Right ventricle myocardium inferior (tissue), 1 donor: ENCODE measurements at regions not wholly inside any gene's neighbourhood (a gene's known extent, or its start where the extent isn't known, plus 50 kb on each side); places are given as distances from the start of the nearest gene placed in this dataset.
"Not testable (repeated sequence)": the region's sequence is repeated elsewhere in the genome, so short reads cannot be mapped to it uniquely, and the experiment has no call there.

Experiments used
- ATAC-seq: fragments of 200-7000 bp; cut with Tn5 transposase; one replicate; pipeline ENCODE4 v1.9.1; 2020; ENCODE audit warnings: mild to moderate bottlenecking, moderate library complexity
- DNase-seq: peaks from one replicate; pipeline ENCODE4 v3.0.0; 2021; ENCODE audit errors: missing footprints
- intact Hi-C: fragments of 100-400 bp; cut with DNase I; formaldehyde crosslinking; loops from one replicate; pipeline ENCODE4 v1.11.0; 2022
- donor health status: DM: no; HTN: yes; CAD: no; lungs with severe emphysema.

DNA sequence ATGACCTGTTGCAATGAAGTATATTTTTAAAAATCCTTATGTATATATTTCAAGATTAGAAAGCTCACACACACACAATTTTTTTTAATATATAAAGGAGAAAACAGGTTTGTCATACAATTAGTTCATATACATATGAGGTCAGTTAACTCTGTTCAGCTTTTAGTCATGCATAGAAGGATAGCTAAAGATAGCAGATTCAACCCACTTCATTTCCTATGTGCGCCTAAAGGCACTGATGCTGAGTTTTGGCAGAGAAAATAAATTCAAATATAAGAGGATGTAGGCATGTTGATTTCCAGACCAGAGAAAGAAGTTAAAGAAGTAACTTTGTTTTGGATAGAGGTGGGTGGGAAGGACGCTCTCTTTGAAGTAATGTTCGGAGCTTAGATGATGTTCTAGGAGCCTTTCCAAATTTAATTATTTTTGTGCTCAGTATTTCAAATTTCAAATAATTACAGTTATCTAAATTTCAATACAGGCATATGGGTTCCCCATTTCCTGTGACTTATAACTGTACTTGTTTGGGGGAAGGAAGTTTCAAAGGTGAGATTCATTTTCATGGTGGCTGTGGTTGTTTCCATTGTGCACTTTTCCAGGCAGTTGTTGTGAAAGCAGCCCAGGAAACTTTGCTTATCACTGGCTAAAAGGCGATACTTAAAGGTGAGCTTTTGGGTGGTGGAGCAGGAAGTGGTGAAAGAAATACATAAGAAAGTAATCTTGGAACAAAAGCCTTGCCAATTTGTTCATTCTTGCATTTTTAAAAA is 523.4 kb upstream of the FANCL start:
- intact Hi-C loops, result loop anchor here (2.0 to 5.0 kb wide), 3 partner anchors 418 to 1818 kb away; no protein-coding TSS in a partner anchor
- ATAC-seq (no peak), DNase-seq (no peak)

DNA sequence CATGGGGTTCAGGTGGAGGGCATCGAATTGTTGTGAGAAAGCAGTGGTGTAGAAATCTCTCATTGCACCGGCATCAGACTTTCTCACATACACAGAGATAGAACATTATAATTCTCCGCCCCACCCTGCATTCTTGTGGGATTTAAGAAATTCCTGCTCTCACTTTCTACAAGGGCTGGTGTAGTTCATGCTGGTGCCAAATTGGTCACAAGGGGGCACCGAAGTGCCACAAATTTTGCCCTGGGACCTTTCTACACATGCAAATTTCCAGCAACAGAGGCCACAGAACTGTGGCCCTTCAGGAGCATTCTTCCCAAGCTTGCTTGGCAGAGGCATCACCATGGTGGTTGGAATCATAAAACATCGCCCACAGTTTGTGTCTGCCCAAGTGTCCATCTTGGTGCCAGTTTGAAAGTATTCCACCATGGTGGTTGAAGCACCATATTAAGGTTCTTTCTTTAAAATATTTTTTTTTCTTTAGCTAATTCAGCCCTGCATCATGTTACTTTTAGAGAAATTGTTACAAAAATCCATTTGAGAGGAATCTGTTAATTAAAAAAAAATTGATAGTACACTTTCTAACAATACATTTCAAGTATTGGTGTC is 521.2 kb upstream of the FANCL start:
- intact Hi-C loops, result loop anchor here (5.0 kb wide), 2 partner anchors 1805 to 1820 kb away; no protein-coding TSS in a partner anchor
- no peak for ATAC-seq
- no peak for DNase-seq

DNA sequence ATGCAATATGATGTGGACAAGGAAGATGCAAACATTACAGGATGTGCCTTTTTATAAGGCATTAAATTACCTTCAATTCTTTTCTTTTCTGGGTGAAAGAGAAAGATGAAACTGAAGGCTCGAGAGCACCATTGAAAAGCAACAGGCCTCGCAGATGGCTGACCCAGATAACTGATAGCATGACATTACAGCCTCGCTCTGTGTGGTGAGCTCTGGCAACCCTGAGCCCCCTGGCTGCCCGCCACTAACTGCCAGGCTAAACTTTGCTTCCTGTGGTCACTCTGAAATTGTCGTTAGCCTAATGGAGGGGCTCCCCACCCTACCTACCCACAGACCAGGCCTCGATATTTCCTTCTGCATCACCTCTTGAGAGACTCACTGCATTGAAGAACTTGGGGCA is 516.8 kb upstream of the FANCL start:
- DNase-seq, result no peak
- no peak for ATAC-seq
- intact Hi-C loops, result no loop called here

DNA sequence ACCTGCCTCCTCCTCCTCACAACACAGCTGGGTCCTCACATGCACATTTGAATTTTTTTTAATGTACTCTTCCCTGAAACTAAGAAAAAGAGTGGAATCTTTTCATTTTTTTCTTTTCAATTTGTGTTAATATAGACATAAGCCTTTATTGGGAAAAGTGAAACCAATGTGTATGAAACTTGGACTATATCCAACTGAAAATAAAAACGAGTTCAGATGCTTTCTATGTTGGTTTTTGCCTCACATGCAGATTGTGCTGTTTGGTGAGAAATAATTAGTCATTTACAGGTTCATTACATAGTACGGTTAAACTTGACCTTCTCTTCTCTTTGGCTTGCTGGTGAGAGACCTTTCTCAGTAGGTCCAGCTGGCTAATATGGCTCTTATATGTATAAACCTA is 515.2 kb upstream of the FANCL start:
- intact Hi-C loops, result no loop called here
- DNase-seq (no peak), ATAC-seq (no peak)

DNA sequence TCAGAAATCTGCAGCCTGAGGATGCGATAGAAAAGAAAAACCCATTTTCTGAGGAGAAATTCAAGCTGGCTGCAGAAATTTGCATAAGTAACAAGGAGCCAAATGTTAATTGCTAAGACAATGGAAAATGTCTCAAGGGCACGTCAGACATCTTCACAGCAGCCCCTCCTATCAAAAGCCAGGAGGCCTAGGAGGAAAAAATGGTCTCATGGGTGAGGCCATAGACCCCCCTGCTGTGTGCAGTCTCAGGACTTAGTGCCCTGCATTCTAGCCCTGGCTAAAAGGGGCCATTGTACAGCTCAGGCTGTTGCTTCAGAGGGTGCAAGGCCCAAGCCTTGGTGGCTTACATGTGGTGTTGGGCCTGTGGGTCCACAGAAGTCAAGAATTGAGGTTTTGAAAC is 511.4 kb upstream of the FANCL start:
- intact Hi-C loops, DNase-seq: not testable (repeated sequence)

DNA sequence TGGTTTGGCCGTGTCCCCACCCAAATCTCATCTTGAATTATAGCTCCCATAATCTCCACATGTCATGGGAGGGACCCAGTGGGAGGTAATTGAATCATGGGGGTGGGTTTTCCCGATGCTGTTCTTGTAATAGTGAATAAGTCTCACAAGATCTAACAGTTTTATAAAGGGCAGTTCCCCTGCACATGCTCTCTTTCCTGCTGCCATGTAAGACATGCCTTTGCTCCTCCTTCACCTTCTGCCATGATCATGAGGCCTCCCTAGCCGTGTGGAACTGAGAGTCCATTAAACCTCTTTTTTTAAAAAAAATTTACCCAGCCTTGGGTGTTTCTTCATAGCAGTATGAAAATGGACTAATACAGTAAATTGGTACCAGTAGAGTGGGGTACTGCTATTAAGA is 510.6 kb upstream of the FANCL start:
- intact Hi-C loops, ATAC-seq, DNase-seq: not testable (repeated sequence)

More for the DNA sequence above, 511.4 kb upstream of the FANCL start:
- not testable (repeated sequence) for ATAC-seq

DNA sequence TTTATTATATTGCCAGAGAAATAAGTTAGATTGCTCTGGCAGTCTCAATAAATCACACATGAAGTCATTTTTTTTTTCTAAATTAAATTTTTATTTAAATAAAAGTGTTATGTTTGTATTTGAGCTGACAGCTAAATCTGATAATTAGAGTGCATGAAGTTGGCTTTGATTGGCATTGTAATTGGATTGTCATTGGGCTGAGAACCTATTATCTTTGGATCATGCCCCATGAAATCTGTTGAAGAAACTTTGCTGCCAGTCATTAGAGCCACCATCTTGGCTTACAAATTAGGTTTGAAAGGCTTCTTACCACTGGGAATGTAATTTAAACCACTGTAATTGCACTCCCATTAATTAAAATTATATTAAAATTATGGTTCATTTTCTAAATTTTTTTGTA is 507.9 kb upstream of the FANCL start:
- ATAC-seq, result no peak
- intact Hi-C loops, result no loop called here
- no peak for DNase-seq

DNA sequence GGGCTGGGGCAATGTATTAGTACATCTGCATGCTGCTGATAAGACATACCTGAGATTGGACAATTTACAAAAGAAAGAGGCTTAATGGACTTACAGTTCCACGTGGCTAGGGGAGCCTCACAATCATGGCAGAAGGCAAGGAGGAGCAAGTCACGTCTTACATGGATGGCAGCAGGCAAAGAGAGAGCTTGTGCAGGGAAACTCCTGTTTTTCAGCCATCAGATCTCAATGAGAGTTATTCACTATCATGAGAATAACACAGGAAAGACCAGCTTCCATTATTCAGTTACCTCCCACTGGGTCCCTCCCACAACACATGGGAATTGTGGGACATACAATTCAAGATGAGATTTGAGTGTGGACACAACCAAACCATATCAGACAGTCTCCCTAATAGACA is 504.2 kb upstream of the FANCL start:
- intact Hi-C loops, DNase-seq, ATAC-seq: not testable (repeated sequence)

DNA sequence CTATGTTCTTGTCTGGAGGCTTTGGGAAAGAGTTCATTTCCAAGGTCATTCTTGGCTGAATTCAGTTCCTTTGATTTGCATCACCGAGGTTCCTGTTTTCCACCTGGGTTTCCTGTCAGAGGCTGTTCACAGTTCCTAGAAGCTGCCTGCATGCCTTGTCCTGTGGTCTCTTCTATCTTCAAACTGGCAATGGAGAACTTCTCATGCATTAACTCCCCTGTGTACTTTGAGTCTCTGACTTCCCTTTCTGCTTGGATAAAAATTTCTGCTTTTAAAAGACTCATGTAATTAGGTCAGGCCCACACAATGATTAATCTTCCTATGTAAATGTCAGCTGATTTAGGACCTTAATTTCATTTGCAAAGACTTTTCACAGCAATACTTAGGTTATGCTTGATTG is 499.3 kb upstream of the FANCL start:
- ATAC-seq (no peak), DNase-seq (no peak)
- intact Hi-C loops, result no loop called here

DNA sequence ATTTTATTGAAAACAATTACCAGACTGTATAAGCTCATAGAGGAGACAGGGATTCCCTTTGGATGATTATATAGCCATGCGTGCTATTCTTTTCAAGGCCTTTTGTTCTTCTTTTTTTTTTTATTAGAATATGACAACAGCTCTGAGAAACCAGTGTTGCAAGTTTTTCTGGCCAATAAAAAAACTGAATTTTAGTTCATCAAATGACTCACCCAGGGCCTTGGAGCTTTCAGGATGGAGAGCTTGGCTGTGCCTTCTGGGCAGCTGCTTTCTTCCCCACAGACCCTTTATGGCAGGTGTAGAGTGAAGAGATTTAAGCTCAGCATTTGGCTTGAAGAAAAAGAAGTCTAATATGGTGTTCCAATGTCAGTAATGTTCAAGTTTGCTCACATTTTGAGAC is 497.9 kb upstream of the FANCL start:
- DNase-seq (no peak), ATAC-seq (no peak)
- intact Hi-C loops, result no loop called here

DNA sequence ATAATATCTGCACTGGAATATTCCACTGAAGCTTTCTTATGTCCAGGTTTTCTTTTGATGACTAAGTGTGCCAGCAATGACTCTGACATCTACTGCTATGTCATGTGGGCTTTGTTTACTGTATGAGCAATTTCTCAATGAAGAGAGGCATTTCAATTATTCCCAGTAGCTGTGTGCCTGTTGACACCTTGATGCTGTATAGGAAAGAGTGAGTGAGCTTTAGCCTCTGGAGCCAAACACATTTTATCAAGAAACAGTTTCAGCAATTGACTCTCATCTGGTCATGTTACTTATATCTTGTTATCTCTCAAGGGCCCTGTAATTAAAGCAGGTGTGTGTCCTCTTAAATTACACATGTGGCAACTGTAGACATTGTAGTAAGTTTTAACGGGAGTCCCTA is 493.2 kb upstream of the FANCL start:
- no peak for ATAC-seq
- intact Hi-C loops, result no loop called here
- DNase-seq, result no peak

DNA sequence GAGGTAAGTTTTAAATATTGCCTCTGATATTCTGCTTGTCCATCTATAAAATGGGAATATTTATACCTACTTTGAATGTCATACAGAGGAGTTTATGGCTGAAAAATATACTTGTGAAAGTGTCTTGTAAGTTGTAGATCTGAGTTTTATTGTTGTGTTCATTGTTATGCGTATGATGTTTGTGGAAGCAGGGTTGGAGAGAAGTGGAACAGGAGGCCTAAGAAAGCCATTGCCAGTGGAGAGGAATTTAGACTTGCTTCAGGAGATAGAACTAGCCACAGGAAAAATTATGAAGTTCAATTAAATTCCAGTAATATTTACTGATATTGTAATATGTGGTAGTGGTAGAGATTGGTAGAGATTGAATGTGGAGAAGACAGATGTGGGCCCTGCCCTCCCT is 491.9 kb upstream of the FANCL start:
- DNase-seq (no peak), ATAC-seq (no peak)
- intact Hi-C loops, result no loop called here

DNA sequence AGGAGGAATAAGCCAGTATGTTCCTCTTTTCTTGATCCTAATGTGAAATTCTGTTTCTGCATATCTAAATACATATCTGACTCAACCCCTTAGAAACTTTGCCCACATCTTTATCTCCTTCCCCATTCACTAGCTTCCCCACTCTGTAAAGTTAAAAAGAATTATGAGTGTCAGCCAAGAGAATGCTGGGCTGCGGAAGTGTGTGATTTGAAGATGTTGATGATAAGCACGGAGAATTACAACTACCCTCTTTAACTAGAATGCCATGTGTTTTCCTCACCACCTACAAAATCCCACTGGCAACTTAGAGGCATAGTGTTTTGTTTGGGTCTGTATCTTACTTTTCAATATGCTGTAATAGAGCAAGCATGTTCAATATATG is 490.4 kb upstream of the FANCL start:
- intact Hi-C loops, result no loop called here
- DNase-seq, result no peak
- ATAC-seq, result no peak

DNA sequence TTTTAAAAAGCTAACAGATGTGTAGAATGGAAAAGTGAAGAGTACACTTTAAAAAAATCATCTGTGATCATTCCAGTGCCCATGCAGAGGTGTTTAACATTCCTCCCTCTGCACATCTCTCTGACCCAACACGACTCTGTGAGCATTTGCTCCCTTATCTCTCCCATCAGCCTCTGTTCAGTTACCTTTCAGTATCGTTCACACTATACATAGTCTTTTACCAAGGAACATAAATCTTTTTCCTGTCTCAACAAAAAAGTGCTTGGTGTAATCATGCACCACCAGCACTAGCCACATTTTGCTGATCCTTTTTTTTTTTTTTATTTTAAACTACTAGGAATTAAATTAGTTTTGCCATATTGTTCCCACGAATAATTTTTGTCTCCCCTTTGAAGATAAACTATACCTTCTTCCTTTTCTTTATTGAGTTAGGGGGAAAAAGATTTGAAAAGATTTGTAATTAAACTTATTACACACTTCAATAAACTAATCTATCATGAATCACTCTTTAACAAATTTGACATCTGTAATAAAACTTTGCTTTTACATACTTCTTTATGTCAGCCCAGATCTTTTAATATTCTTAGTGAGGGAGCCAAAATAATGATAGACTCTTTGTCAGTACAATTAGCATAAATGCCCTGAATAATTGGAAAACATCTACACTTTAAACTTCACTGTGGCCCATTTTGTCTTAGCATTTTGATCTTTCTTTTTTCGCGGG is 489.8 kb upstream of the FANCL start:
- no peak for ATAC-seq
- DNase-seq, result no peak
- intact Hi-C loops, result no loop called here

DNA sequence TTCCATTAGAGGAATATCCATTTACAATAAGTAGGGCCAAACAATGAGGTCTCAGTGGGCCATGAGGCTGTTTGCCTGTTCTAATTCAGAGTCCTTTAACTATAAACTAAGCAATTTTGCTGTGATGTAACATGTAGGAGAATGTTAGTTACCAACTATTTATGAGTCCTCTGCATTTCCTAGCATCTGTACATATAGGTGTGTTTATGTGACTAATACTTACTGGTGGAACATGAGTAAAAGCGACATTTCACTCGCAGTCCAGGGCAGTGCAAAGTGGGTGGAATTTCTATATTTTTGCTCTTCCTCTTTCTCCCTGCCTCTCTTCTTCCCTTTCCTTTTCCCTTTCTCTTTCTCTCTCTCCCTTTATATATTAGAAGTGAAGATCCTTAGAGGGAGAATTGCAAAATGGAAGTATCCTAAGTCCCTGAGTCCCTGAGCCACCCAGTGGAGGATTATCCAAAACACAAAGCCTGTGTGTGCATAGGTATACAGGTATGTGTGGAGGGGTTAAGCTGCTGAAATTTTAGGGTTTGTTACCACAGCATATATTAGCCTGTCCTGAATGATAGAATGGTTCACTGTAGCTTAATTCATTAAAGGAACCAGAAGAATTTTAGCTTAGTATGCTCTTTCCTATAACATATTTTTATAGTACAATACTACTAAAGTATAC is 487.0 kb upstream of the FANCL start:
- intact Hi-C loops, result no loop called here
- DNase-seq (no peak), ATAC-seq (no peak)

DNA sequence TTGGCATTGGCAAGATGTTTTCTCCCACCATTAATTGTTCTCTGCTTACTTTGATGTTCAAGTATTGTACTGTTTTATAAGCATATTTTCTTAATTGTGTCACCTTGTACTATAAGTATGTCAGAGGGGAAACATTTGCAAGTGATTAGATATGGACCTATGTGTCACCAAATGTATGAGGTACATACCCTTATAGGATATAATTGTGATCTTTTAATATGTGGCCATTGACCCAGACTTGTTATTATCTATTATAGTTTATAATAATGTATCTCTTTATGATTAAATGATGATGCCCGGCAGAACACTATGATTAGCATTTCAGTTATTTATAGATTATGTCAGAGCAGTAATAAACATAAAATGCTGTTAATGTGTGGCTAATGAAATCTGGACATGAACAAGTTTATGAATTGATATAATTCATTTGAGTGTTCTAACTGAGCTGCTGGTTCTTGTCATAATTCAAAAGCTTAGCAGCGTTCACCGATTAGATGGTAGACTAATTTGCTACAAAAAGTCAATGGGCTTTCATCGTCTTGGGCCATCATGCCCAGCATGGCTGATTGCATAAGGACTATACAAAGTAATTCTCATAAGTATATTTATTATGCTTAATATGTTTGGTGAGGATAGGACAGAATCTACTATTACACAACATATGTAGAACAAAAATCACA is 480.9 kb upstream of the FANCL start:
- no peak for DNase-seq
- ATAC-seq, result no peak
- intact Hi-C loops, result no loop called here

DNA sequence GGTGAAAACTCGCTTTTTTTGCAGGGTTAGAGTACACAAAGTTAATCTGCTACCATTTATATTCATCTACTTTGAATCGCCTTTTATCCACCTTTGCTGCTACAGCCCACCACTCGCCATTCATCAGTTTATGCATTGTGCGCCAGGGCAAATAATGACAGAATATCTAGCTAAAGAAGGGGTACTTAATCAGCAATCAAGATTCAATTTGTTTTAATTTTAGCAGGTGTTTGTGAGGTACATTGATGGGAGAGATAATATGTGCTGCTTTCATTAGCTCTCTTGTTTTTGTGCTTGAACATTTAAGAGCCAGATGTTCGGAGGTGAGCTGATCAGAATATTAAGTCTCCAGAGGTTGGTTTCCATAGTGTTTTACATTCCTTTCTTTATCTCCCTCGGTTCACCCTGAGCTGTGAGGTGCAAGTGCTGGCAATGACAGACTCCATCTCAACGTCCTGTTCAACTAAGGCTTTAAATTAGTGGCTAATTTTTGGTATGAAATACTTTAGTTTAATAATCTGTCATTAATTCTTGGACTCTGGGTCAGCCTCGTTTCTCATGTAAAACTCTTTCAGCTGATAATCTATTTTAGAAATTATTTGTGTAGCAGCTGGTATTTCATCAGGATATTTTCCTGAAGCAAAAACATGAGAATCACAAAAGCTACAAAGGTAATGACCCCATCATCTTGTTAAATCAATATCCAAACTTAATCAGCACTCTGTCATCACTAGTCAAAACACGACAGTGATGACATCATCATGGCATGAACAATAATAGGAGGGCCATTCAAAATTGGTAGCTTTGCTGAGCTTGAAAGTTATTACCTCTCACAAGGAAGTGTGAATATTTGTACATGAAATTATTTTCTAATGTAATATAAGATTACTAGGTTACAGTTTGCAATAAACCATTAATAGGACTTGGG is 479.9 kb upstream of the FANCL start:
- ATAC-seq (no peak), DNase-seq (no peak)
- intact Hi-C loops, result no loop called here
